IMR-90 (cell line): ENCODE measurements at regions not wholly inside any gene's neighbourhood (a gene's known extent, or its start where the extent isn't known, plus 50 kb on each side); places are given as distances from the start of the nearest gene placed in this dataset.

ENCODE experiments used
- ATAC-seq: fragments of 200-7000 bp; cut with Tn5 transposase; 2 replicates; pipeline ENCODE4 v1.9.1; 2020; ENCODE audit warnings: low read depth, mild to moderate bottlenecking, moderate library complexity
- BruUV-seq: library from RNA; stranded (reverse); fragments of 400-500 nt; replicated peaks from 2 replicates; lab custom pipeline; 2021; lab: Mats Ljungman, UMichigan
- CTCF ChIA-PET: fragments of 300-600 bp; formaldehyde crosslinking; extraction: SDS; loops from one replicate; lab custom pipeline; 2021; ENCODE audit warnings: antibody characterized with exemption; lab: Yijun Ruan, JAX
- POLR2A ChIA-PET: fragments of 300-600 bp; sonication (Branson Sonifier 250); formaldehyde crosslinking; loops from one replicate; lab custom pipeline; 2022; ENCODE audit warnings: antibody characterized with exemption; ENCODE audit not compliant: unreplicated experiment; lab: Charles Lee
- DNase-seq: peaks from one replicate; pipeline ENCODE4 v3.0.0; 2013
- H2AFZ ChIP-seq: replicated peaks from 2 replicates; pipeline ENCODE3; 2013; ENCODE audit warnings: low read length, mild to moderate bottlenecking; ENCODE audit not compliant: poor library complexity
- H2AK5ac ChIP-seq: 2 replicates; pipeline ENCODE4 v1.6.1; 2013; ENCODE audit warnings: low read depth, low read length, inconsistent platforms
- H2AK9ac ChIP-seq: replicated peaks from 2 replicates; pipeline ENCODE3; 2013; ENCODE audit warnings: mild to moderate bottlenecking, low read depth, low read length, moderate library complexity; ENCODE audit not compliant: poor library complexity
- H2BK120ac ChIP-seq: 2 replicates; pipeline ENCODE4 v1.6.1; 2013; ENCODE audit warnings: low read depth, low read length, inconsistent platforms
- H2BK15ac ChIP-seq: 3 replicates; pipeline ENCODE4 v1.6.1; 2013; ENCODE audit warnings: low read depth, low read length, inconsistent platforms
- H2BK20ac ChIP-seq: 2 replicates; pipeline ENCODE4 v1.6.1; 2013; ENCODE audit warnings: low read depth, mild to moderate bottlenecking, inconsistent platforms, low read length, moderate library complexity
- H2BK5ac ChIP-seq: 2 replicates; pipeline ENCODE4 v1.6.1; 2013; ENCODE audit warnings: mild to moderate bottlenecking, low read depth, low read length, inconsistent platforms; ENCODE audit not compliant: poor library complexity, severe bottlenecking
- H3K14ac ChIP-seq: replicated peaks from 2 replicates; pipeline ENCODE4 v1.6.1; 2013; ENCODE audit warnings: low read depth, low read length, inconsistent platforms
- H3K18ac ChIP-seq: 2 replicates; pipeline ENCODE4 v1.6.1; 2013; ENCODE audit warnings: low read depth, low read length, control low read depth
- H3K23ac ChIP-seq: 2 replicates; pipeline ENCODE4 v1.6.1; 2013; ENCODE audit warnings: low read depth, low read length, inconsistent platforms
- H3K27ac ChIP-seq: 2 replicates; pipeline ENCODE4 v1.5.1; 2013; ENCODE audit warnings: mild to moderate bottlenecking, control low read depth, low read length; ENCODE audit not compliant: insufficient read depth
- H3K27me3 ChIP-seq: 2 replicates; pipeline ENCODE4 v1.6.1; 2013; ENCODE audit warnings: low read length; ENCODE audit not compliant: control insufficient read depth, insufficient read depth
- H3K36me3 ChIP-seq: 2 replicates; pipeline ENCODE4 v1.6.1; 2013; ENCODE audit warnings: low read length, mixed read lengths; ENCODE audit not compliant: control insufficient read depth, insufficient read depth
- H3K4ac ChIP-seq: 2 replicates; pipeline ENCODE4 v1.6.1; 2013; ENCODE audit warnings: low read depth, low read length, inconsistent platforms
- H3K4me1 ChIP-seq: 2 replicates; pipeline ENCODE4 v1.6.1; 2013; ENCODE audit warnings: low read length, mixed read lengths; ENCODE audit not compliant: control insufficient read depth, insufficient read depth
- H3K4me2 ChIP-seq: 2 replicates; pipeline ENCODE4 v1.6.1; 2013; ENCODE audit warnings: low read depth, mild to moderate bottlenecking, control low read depth, low read length, moderate library complexity
- H3K4me3 ChIP-seq: 2 replicates; pipeline ENCODE4 v1.5.1; 2013; ENCODE audit warnings: low read depth, mild to moderate bottlenecking, control low read depth, low read length, moderate library complexity; ENCODE audit not compliant: insufficient read depth
- H3K56ac ChIP-seq: 2 replicates; pipeline ENCODE4 v1.6.1; 2013; ENCODE audit warnings: low read length, inconsistent platforms; ENCODE audit not compliant: insufficient read depth; ENCODE audit errors: extremely low read depth
- H3K79me1 ChIP-seq, 2 experiments: 2 replicates each; pipeline ENCODE4 v1.6.1; 2013; ENCODE audit warnings: low read length in 2 of 2, inconsistent platforms in 1 of 2, low read depth in 1 of 2
- H3K9ac ChIP-seq: 2 replicates; pipeline ENCODE4 v1.6.1; 2013; ENCODE audit warnings: low read depth, low read length, control low read depth
- H3K9me1 ChIP-seq: 2 replicates; pipeline ENCODE4 v1.6.1; 2013; ENCODE audit warnings: low read length, inconsistent platforms; ENCODE audit not compliant: insufficient read depth
- H3K9me3 ChIP-seq: 2 replicates; pipeline ENCODE4 v1.6.1; 2013; ENCODE audit warnings: low read length; ENCODE audit not compliant: control insufficient read depth, insufficient read depth
- H4K20me1 ChIP-seq: 2 replicates; pipeline ENCODE4 v1.6.1; 2013; ENCODE audit warnings: low read length, inconsistent platforms; ENCODE audit not compliant: insufficient read depth
- H4K5ac ChIP-seq: 2 replicates; pipeline ENCODE4 v1.6.1; 2013; ENCODE audit warnings: mild to moderate bottlenecking, low read depth, low read length, control low read depth
- H4K8ac ChIP-seq, 2 experiments: 2 replicates each; pipeline ENCODE4 v1.6.1; 2013; ENCODE audit warnings: low read depth in 2 of 2, low read length in 2 of 2, control low read depth in 1 of 2, inconsistent platforms in 1 of 2
- H4K91ac ChIP-seq: 2 replicates; pipeline ENCODE4 v1.6.1; 2013; ENCODE audit warnings: low read depth, low read length, inconsistent platforms; ENCODE audit not compliant: insufficient read depth
- BHLHE40 ChIP-seq: fragments of 150-350 bp; IDR thresholded peaks from 2 replicates; pipeline ENCODE4 v1.6.1; 2016; ENCODE audit warnings: mild to moderate bottlenecking, low read depth, low read length
- CEBPB ChIP-seq: IDR thresholded peaks from 2 replicates; pipeline ENCODE4 v1.6.1; 2012; ENCODE audit warnings: low read depth, low read length, improper control_type of control experiment
- CHD1 ChIP-seq: IDR thresholded peaks from 2 replicates; pipeline ENCODE4 v1.6.1; 2012; ENCODE audit warnings: low read depth, low read length, improper control_type of control experiment
- FOS ChIP-seq: fragments of 150-350 bp; IDR thresholded peaks from 2 replicates; pipeline ENCODE4 v1.6.1; 2016; ENCODE audit warnings: low read depth, low read length
- MAFK ChIP-seq: IDR thresholded peaks from 2 replicates; pipeline ENCODE4 v1.6.1; 2012; ENCODE audit warnings: low read depth, low read length, improper control_type of control experiment
- MAZ ChIP-seq: IDR thresholded peaks from 2 replicates; pipeline ENCODE4 v1.6.1; 2012; ENCODE audit warnings: low read depth, mild to moderate bottlenecking, low read length, improper control_type of control experiment, moderate library complexity, borderline replicate concordance
- MXI1 ChIP-seq: IDR thresholded peaks from 2 replicates; pipeline ENCODE4 v1.6.1; 2012; ENCODE audit warnings: low read depth, mild to moderate bottlenecking, low read length, moderate library complexity, borderline replicate concordance
- NFE2L2 ChIP-seq: fragments of 150-350 bp; IDR thresholded peaks from 2 replicates; pipeline ENCODE4 v1.6.1; 2016; ENCODE audit warnings: low read depth, mild to moderate bottlenecking, low read length
- POLR2A ChIP-seq: IDR thresholded peaks from 2 replicates; pipeline ENCODE4 v1.6.1; 2012; ENCODE audit warnings: mild to moderate bottlenecking, low read depth, low read length
- RCOR1 ChIP-seq: IDR thresholded peaks from 2 replicates; pipeline ENCODE4 v1.6.1; 2012; ENCODE audit warnings: mild to moderate bottlenecking, low read length, improper control_type of control experiment; ENCODE audit not compliant: insufficient replicate concordance
- RFX5 ChIP-seq: IDR thresholded peaks from 2 replicates; pipeline ENCODE4 v1.8.0; 2012; ENCODE audit warnings: low read depth, mild to moderate bottlenecking, low read length, moderate library complexity
- SMC3 ChIP-seq: fragments of 150-350 bp; IDR thresholded peaks from 2 replicates; pipeline ENCODE4 v1.6.1; 2016; ENCODE audit warnings: low read depth, mild to moderate bottlenecking, antibody characterized with exemption, low read length, moderate library complexity
- USF2 ChIP-seq: fragments of 150-350 bp; IDR thresholded peaks from 2 replicates; pipeline ENCODE4 v1.6.1; 2017; ENCODE audit warnings: mild to moderate bottlenecking, antibody characterized with exemption, low read length, low read depth
- WGBS, 2 experiments: methylation state at CpG; one replicate each; pipeline versions ENCODE4 v1.1.5 to v1.1.7; 2013; ENCODE audit warnings: missing lambda C conversion rate in 2 of 2; ENCODE audit not compliant: insufficient read length in 1 of 2; ENCODE audit errors: extremely low coverage in 2 of 2; 5-methylcytosine and 5-hydroxymethylcytosine counted together
- dilution Hi-C: fragments of 300-500 bp; cut with HindIII; formaldehyde crosslinking; loops from one replicate; pipeline ENCODE4 v1.14.3; 2018; ENCODE audit warnings: low sequenced_read_pairs; ENCODE audit not compliant: unreplicated experiment
- in situ Hi-C: fragments of 300-500 bp; cut with MboI; formaldehyde crosslinking; loops from 3 replicates; pipeline ENCODE4 v1.14.3; 2019; ENCODE audit warnings: low sequenced_read_pairs, inconsistent platforms, mixed read lengths
- intact Hi-C: fragments of 100-400 bp; cut with micrococcal nuclease; formaldehyde crosslinking; loops from 2 replicates; pipeline ENCODE4 v1.10.0; 2022
- TF ChIP-seq, protein P1 (sequence below): conservative IDR thresholded peaks from 2 replicates; pipeline ENCODE4 v1.5.1; 2012; ENCODE audit warnings: mild to moderate bottlenecking, low read depth, low read length, improper control_type of control experiment
- TF ChIP-seq, protein P2 (sequence below): fragments of 150-350 bp; IDR thresholded peaks from 2 replicates; pipeline ENCODE4 v1.6.1; 2016; ENCODE audit warnings: low read depth, mild to moderate bottlenecking, low read length, moderate library complexity, borderline replicate concordance

DNA sequence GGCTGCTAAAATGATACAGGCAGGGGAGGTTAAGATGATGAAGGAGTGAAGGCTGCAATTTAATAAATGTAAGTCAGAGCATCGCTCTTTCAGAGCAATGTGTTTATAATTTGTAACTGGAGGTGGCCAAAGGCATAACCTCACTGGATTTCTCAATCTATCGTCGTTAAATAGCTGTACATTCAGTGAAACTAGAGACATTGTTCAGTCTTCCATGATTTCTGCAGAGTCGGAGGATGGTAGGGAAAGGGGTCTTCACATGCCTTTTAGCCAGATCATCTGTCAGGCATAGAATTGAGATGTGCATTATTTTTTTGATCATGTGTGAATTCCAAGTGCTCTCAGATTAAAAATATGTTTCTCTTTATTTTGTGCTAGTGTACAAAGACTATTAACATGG lies 315.4 kb downstream of the OXSM start:
- H3K36me3 ChIP-seq: no peaks in the 10 kb centered on the region
- no peak overlapping the region for H4K5ac ChIP-seq
- H3K79me1 ChIP-seq: no peaks in the 10 kb centered on the region
- peaks cover 5% of the 10 kb centered on the region; the same call in 1 of the 2 replicates for H3K9me3 ChIP-seq
- no peak for DNase-seq
- CTCF ChIA-PET: no interaction called here
- no peak for ATAC-seq
- no peak overlapping the region for H3K18ac ChIP-seq
- no peak overlapping the region for H2BK120ac ChIP-seq
- intact Hi-C loops: no loop called here
- WGBS, 2 experiments: 0% methylated on average over 2 of the region's 4 CpGs; no CpG with 5 or more reads in 1 of the 2 experiments
- H4K91ac ChIP-seq: no peak overlapping the region
- no peak overlapping the region for H3K4me3 ChIP-seq
- dilution Hi-C loops: no loop called here
- no peaks in the 10 kb centered on the region for H3K27me3 ChIP-seq
- no peak overlapping the region for H4K8ac ChIP-seq
- POLR2A ChIA-PET: no interaction called here
- no peak overlapping the region for H3K14ac ChIP-seq
- H4K20me1 ChIP-seq: no peaks in the 10 kb centered on the region
- H3K23ac ChIP-seq: no peak overlapping the region
- no peak overlapping the region for H3K4me2 ChIP-seq
- H3K56ac ChIP-seq: no peak overlapping the region
- no peak overlapping the region for H2BK20ac ChIP-seq
- H2AFZ ChIP-seq: no peak overlapping the region
- H2AK9ac ChIP-seq: no peak overlapping the region
- in situ Hi-C loops: no loop called here
- no peak overlapping the region for H3K9ac ChIP-seq
- no peaks in the 10 kb centered on the region for H3K4me1 ChIP-seq
- BruUV-seq: no TSS peak
- no peak overlapping the region for H2BK5ac ChIP-seq
- TF ChIP-seq NFE2L2 (no peak), CEBPB (no peak), RCOR1 (no peak), FOS (no peak), MXI1 (no peak), USF2 (no peak), BHLHE40 (no peak), MAFK (no peak), POLR2A (no peak), CHD1 (no peak), RFX5 (no peak), MAZ (no peak), SMC3 (no peak)
- TF ChIP-seq, protein P1, sequence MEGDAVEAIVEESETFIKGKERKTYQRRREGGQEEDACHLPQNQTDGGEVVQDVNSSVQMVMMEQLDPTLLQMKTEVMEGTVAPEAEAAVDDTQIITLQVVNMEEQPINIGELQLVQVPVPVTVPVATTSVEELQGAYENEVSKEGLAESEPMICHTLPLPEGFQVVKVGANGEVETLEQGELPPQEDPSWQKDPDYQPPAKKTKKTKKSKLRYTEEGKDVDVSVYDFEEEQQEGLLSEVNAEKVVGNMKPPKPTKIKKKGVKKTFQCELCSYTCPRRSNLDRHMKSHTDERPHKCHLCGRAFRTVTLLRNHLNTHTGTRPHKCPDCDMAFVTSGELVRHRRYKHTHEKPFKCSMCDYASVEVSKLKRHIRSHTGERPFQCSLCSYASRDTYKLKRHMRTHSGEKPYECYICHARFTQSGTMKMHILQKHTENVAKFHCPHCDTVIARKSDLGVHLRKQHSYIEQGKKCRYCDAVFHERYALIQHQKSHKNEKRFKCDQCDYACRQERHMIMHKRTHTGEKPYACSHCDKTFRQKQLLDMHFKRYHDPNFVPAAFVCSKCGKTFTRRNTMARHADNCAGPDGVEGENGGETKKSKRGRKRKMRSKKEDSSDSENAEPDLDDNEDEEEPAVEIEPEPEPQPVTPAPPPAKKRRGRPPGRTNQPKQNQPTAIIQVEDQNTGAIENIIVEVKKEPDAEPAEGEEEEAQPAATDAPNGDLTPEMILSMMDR: no peak
- TF ChIP-seq, protein P2, sequence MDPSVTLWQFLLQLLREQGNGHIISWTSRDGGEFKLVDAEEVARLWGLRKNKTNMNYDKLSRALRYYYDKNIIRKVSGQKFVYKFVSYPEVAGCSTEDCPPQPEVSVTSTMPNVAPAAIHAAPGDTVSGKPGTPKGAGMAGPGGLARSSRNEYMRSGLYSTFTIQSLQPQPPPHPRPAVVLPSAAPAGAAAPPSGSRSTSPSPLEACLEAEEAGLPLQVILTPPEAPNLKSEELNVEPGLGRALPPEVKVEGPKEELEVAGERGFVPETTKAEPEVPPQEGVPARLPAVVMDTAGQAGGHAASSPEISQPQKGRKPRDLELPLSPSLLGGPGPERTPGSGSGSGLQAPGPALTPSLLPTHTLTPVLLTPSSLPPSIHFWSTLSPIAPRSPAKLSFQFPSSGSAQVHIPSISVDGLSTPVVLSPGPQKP: no peak
- H2BK15ac ChIP-seq: no peak overlapping the region
- H3K27ac ChIP-seq: no peak overlapping the region
- H3K9me1 ChIP-seq: no peaks in the 10 kb centered on the region
- no peak overlapping the region for H2AK5ac ChIP-seq
- H3K4ac ChIP-seq: no peak overlapping the region
